HepG2 (cell line): ENCODE measurements at regions not wholly inside any gene's neighbourhood (a gene's known extent, or its start where the extent isn't known, plus 50 kb on each side); places are given as distances from the start of the nearest gene placed in this dataset.

ENCODE experiments used
- ATAC-seq: fragments of 200-7000 bp; cut with Tn5 transposase; 3 replicates; pipeline ENCODE4 v1.9.1; 2020; ENCODE audit warnings: mild to moderate bottlenecking, moderate library complexity
- BruUV-seq: library from RNA; stranded (reverse); fragments of 400-500 nt; replicated peaks from 2 replicates; lab custom pipeline; 2021; lab: Mats Ljungman, UMichigan
- CTCF ChIA-PET: fragments of 300-600 bp; formaldehyde crosslinking; extraction: SDS; loops from one replicate; lab custom pipeline; 2021; ENCODE audit warnings: low total read pairs, inconsistent platforms, low intra/inter-chr PET ratio; lab: Yijun Ruan, JAX
- POLR2A ChIA-PET: fragments of 350-600 bp; sonication (Branson Sonifier 250); formaldehyde crosslinking; loops from one replicate; lab custom pipeline; 2020; ENCODE audit warnings: antibody characterized with exemption, inconsistent platforms; lab: Yijun Ruan, JAX
- DNase-seq: peaks from one replicate; pipeline ENCODE4 v3.0.0-alpha.2; 2015; ENCODE audit warnings: low spot score
- FAIRE-seq: peaks from 3 replicates; lab custom pipeline; 2011; peaks lifted over from hg19 to GRCh38; lab: Jason Lieb, UNC
- H2AFZ ChIP-seq: one replicate; pipeline ENCODE4 v1.6.1; 2011; ENCODE audit warnings: low read length, inconsistent platforms
- H3K27ac ChIP-seq: fragments of 300-600 bp; 3 replicates; pipeline ENCODE4 v1.8.0; 2011; ENCODE audit warnings: mixed run types, mild to moderate bottlenecking, mixed read lengths, low read length, inconsistent platforms; ENCODE audit not compliant: insufficient read depth; ENCODE audit errors: extremely low read length
- H3K27me3 ChIP-seq, 2 experiments: fragments of 200-600 bp in 1 of 2; 2 replicates in 1 of 2; 3 replicates in 1 of 2; pipeline versions ENCODE4 v1.6.0 to v1.8.0; 2011; ENCODE audit warnings: low read length in 2 of 2, mild to moderate bottlenecking in 2 of 2, moderate library complexity in 2 of 2, inconsistent platforms in 1 of 2; ENCODE audit not compliant: insufficient read depth in 2 of 2, control insufficient read depth in 1 of 2
- H3K36me3 ChIP-seq, 2 experiments: fragments of 200-600 bp in 1 of 2; replicated peaks in 1 of 2; 2 replicates in 1 of 2; 3 replicates in 1 of 2; pipeline versions ENCODE4 v1.5.1 to v1.8.0; 2011; ENCODE audit warnings: low read length in 2 of 2, inconsistent platforms in 1 of 2; ENCODE audit not compliant: insufficient read depth in 2 of 2, control insufficient read depth in 1 of 2
- H3K4me1 ChIP-seq: 2 replicates; pipeline ENCODE4 v1.5.1; 2012; ENCODE audit warnings: low read length, inconsistent platforms; ENCODE audit not compliant: insufficient read depth
- H3K4me2 ChIP-seq: 2 replicates; pipeline ENCODE4 v1.6.0; 2011; ENCODE audit warnings: low read depth, low read length, inconsistent platforms
- H3K4me3 ChIP-seq, 3 experiments: fragments of 200-600 bp in 1 of 3; sonication (generic), shearing (Covaris generic) in 1 of 3; replicated peaks in 1 of 3; 2 replicates each; pipeline ENCODE4 v1.5.1; 2011 to 2016; ENCODE audit warnings: low read length in 3 of 3, inconsistent platforms in 2 of 3, low read depth in 2 of 3, mild to moderate bottlenecking in 2 of 3, control low read depth in 1 of 3, mixed read lengths in 1 of 3; ENCODE audit not compliant: insufficient read depth in 1 of 3
- H3K79me2 ChIP-seq: one replicate; pipeline ENCODE4 v1.6.1; 2011; ENCODE audit warnings: low read length, inconsistent platforms; ENCODE audit not compliant: insufficient read depth
- H3K9ac ChIP-seq: 2 replicates; pipeline ENCODE4 v1.6.0; 2011; ENCODE audit warnings: mild to moderate bottlenecking, low read depth, low read length, inconsistent platforms; ENCODE audit not compliant: insufficient read depth
- H3K9me3 ChIP-seq: 2 replicates; pipeline ENCODE4 v1.5.1; 2012; ENCODE audit warnings: mild to moderate bottlenecking, low read length
- H4K20me1 ChIP-seq: 2 replicates; pipeline ENCODE4 v1.6.0; 2011; ENCODE audit warnings: inconsistent platforms, mild to moderate bottlenecking, low read length, moderate library complexity; ENCODE audit not compliant: insufficient read depth
- ATF3 ChIP-seq: sonication (generic); formaldehyde crosslinking; IDR thresholded peaks from 2 replicates; pipeline ENCODE4 v1.4.0; 2020; ENCODE audit warnings: missing genetic modification reagents
- CEBPG ChIP-seq: IDR thresholded peaks from 2 replicates; pipeline ENCODE4 v1.6.1; 2016
- CHCHD3 ChIP-seq: sonication (generic); formaldehyde crosslinking; IDR thresholded peaks from 2 replicates; pipeline ENCODE4 v1.8.0; 2022; ENCODE audit warnings: mild to moderate bottlenecking, missing genetic modification reagents, moderate library complexity
- CREB3 ChIP-seq: sonication (generic); formaldehyde crosslinking; IDR thresholded peaks from 2 replicates; pipeline ENCODE4 v1.5.0; 2020; ENCODE audit warnings: missing genetic modification reagents
- DMAP1 ChIP-seq: IDR thresholded peaks from 2 replicates; pipeline ENCODE4 v1.6.1; 2016
- GTF3A ChIP-seq: sonication (generic); formaldehyde crosslinking; conservative IDR thresholded peaks from 2 replicates; pipeline ENCODE4 v1.4.0; 2020; ENCODE audit warnings: mild to moderate bottlenecking, missing genetic modification reagents
- ISL2 ChIP-seq: sonication (generic); formaldehyde crosslinking; IDR thresholded peaks from 2 replicates; pipeline ENCODE4 v1.5.0; 2020; ENCODE audit warnings: missing genetic modification reagents
- MED1 ChIP-seq: sonication (generic); formaldehyde crosslinking; IDR thresholded peaks from 2 replicates; pipeline ENCODE4 v1.4.0; 2020; ENCODE audit warnings: missing genetic modification reagents
- MIXL1 ChIP-seq: IDR thresholded peaks from 2 replicates; pipeline ENCODE4 v1.6.1; 2016
- RERE ChIP-seq: IDR thresholded peaks from 2 replicates; pipeline ENCODE4 v1.6.1; 2016; ENCODE audit warnings: low read depth, missing genetic modification reagents, missing compliant biosample characterization
- ZNF512 ChIP-seq: sonication (generic); formaldehyde crosslinking; IDR thresholded peaks from 2 replicates; pipeline ENCODE4 v1.4.0; 2020; ENCODE audit warnings: mild to moderate bottlenecking, missing genetic modification reagents
- ZNF737 ChIP-seq: sonication (generic); formaldehyde crosslinking; IDR thresholded peaks from 2 replicates; pipeline ENCODE4 v1.5.0; 2020; ENCODE audit warnings: missing genetic modification reagents, mild to moderate bottlenecking, borderline replicate concordance
- ZNF790 ChIP-seq: sonication (generic); formaldehyde crosslinking; IDR thresholded peaks from 2 replicates; pipeline ENCODE4 v1.8.0; 2022; ENCODE audit warnings: missing genetic modification reagents, mild to moderate bottlenecking, borderline replicate concordance
- WGBS: methylation state at CpG from one replicate; pipeline ENCODE4 v1.1.6; 2017; ENCODE audit warnings: low lambda C conversion rate; 5-methylcytosine and 5-hydroxymethylcytosine counted together
- in situ Hi-C: cut with HindIII; loops from 2 replicates; pipeline ENCODE4 v1.10.0; 2017; ENCODE audit warnings: low pct_unique_long_range_greater_than_20kb; ENCODE audit not compliant: extremely low pct_ligation_motif_present
- intact Hi-C: fragments of 100-400 bp; cut with micrococcal nuclease; formaldehyde crosslinking; loops from one replicate; pipeline ENCODE4 v1.10.0; 2022; ENCODE audit not compliant: unreplicated experiment

- no TSS peak for BruUV-seq
- CTCF ChIA-PET: no interaction called here
- Histone ChIP-seq H3K4me1 (no peaks in the 10 kb centered on the region), H3K9me3 (no peaks in the 10 kb centered on the region), H3K9ac (no peak overlapping the region), H3K4me3 (no peak overlapping the region), H3K27ac (no peak overlapping the region), H4K20me1 (no peaks in the 10 kb centered on the region), H2AFZ (no peak overlapping the region), H3K27me3 (no peaks in the 10 kb centered on the region), H3K4me2 (no peak overlapping the region), H3K36me3 (no peaks in the 10 kb centered on the region), H3K79me2 (no peaks in the 10 kb centered on the region)
- FAIRE-seq (no peak), DNase-seq (no peak), ATAC-seq (no peak)
- in situ Hi-C loops: no loop called here
- 65% methylated on average over 1 of the region's 1 CpG for WGBS
- POLR2A ChIA-PET: no interaction called here
- intact Hi-C loops: no loop called here
- no peak for TF ChIP-seq CREB3 (CRISPR knock-in tag)
- TF ChIP-seq ISL2: no peak
- TF ChIP-seq ZNF790 (CRISPR knock-in tag): no peak
- no peak for TF ChIP-seq MED1 (CRISPR knock-in tag)
These were observed 1155.2 kb upstream of the B3GALT2 start for GRCh38 chr1:194341587-194341986.

GRCh38 chr1:194339471-194339870 lies 1153.1 kb upstream of the B3GALT2 start:
- ATAC-seq (no peak), DNase-seq (no peak), FAIRE-seq (no peak)
- H3K36me3 ChIP-seq: no peaks in the 10 kb centered on the region
- intact Hi-C loops: no loop called here
- no peaks in the 10 kb centered on the region for H4K20me1 ChIP-seq
- no peak overlapping the region for H3K4me2 ChIP-seq
- no peak overlapping the region for H3K4me3 ChIP-seq
- no peak overlapping the region for H3K27ac ChIP-seq
- in situ Hi-C loops: no loop called here
- no peaks in the 10 kb centered on the region for H3K79me2 ChIP-seq
- POLR2A ChIA-PET: no interaction called here
- no peak overlapping the region for H3K9ac ChIP-seq
- no peaks in the 10 kb centered on the region for H3K4me1 ChIP-seq
- H2AFZ ChIP-seq: no peak overlapping the region
- CTCF ChIA-PET: no interaction called here
- no TSS peak for BruUV-seq
- no peaks in the 10 kb centered on the region for H3K27me3 ChIP-seq
- 2% methylated on average over 2 of the region's 2 CpGs for WGBS
- H3K9me3 ChIP-seq: no peaks in the 10 kb centered on the region
- TF ChIP-seq GTF3A (no peak), DMAP1 (no peak), CHCHD3 (CRISPR knock-in tag) (no peak), MIXL1 (CRISPR knock-in tag) (no peak), RERE (CRISPR knock-in tag) (no peak), CEBPG (CRISPR knock-in tag) (no peak), ZNF737 (CRISPR knock-in tag) (no peak), ATF3 (CRISPR knock-in tag) (no peak), ZNF512 (CRISPR knock-in tag) (no peak)
